Dendritic cell treated with granulocyte-macrophage colony-stimulating factor and Interleukin-4, amounts not matched to agents 40 ng/mL and 50 ng/mL, for 4 days (primary cell): ENCODE measurements at regions not wholly inside any gene's neighbourhood (a gene's known extent, or its start where the extent isn't known, plus 50 kb on each side); places are given as distances from the start of the nearest gene placed in this dataset.

Experiments used
- H3K27ac Mint-ChIP-seq: one replicate; pipeline ENCODE4 v1.8.0; 2022; ENCODE audit warnings: mild to moderate bottlenecking, mixed read lengths
- H3K27me3 Mint-ChIP-seq: one replicate; pipeline ENCODE4 v1.8.0; 2022; ENCODE audit warnings: mild to moderate bottlenecking, mixed read lengths
- H3K36me3 Mint-ChIP-seq: one replicate; pipeline ENCODE4 v1.8.0; 2022; ENCODE audit warnings: low read depth, mixed read lengths
- H3K4me1 Mint-ChIP-seq: one replicate; pipeline ENCODE4 v1.8.0; 2022; ENCODE audit warnings: low read depth, mixed read lengths
- H3K4me3 Mint-ChIP-seq: one replicate; pipeline ENCODE4 v1.8.0; 2022; ENCODE audit warnings: mild to moderate bottlenecking, moderate library complexity, mixed read lengths
- H3K9me3 Mint-ChIP-seq: one replicate; pipeline ENCODE4 v1.8.0; 2022; ENCODE audit warnings: mixed read lengths
- intact Hi-C: fragments of 100-400 bp; cut with micrococcal nuclease; formaldehyde crosslinking; loops from one replicate; pipeline ENCODE4 v1.15.0; 2022

GRCh38 chr16:85209526-85210121 lies 97.4 kb upstream of the CIBAR2 start:
- Mint-ChIP-seq H3K4me1 (no peaks in the 10 kb centered on the region), H3K36me3 (no peaks in the 10 kb centered on the region), H3K27ac (no peak overlapping the region), H3K4me3 (no peak overlapping the region), H3K27me3 (peaks cover 28% of the 10 kb centered on the region), H3K9me3 (peaks cover 11% of the 10 kb centered on the region)
- intact Hi-C loops, result no loop called here

- Mint-ChIP-seq H3K4me3 (no peak overlapping the region), H3K36me3 (no peaks in the 10 kb centered on the region), H3K27me3 (peaks cover 27% of the 10 kb centered on the region), H3K4me1 (no peaks in the 10 kb centered on the region), H3K9me3 (peaks cover 11% of the 10 kb centered on the region), H3K27ac (no peak overlapping the region)
- intact Hi-C loops, result no loop called here
Measured at GRCh38 chr16:85210423-85211169, 98.3 kb upstream of the CIBAR2 start.

GRCh38 chr16:85211271-85211801 lies 99.1 kb upstream of the CIBAR2 start:
- Mint-ChIP-seq H3K27me3 (peaks cover 20% of the 10 kb centered on the region), H3K4me1 (no peaks in the 10 kb centered on the region), H3K27ac (no peak overlapping the region), H3K36me3 (no peaks in the 10 kb centered on the region), H3K4me3 (no peak overlapping the region), H3K9me3 (peaks cover 11% of the 10 kb centered on the region)
- intact Hi-C loops, result no loop called here

- no peaks in the 10 kb centered on the region for H3K4me1 Mint-ChIP-seq
- H3K36me3 Mint-ChIP-seq, result no peaks in the 10 kb centered on the region
- H3K4me3 Mint-ChIP-seq, result no peak overlapping the region
- no peaks in the 10 kb centered on the region for H3K9me3 Mint-ChIP-seq
- intact Hi-C loops, result no loop called here
- peaks cover 7% of the 10 kb centered on the region for H3K27me3 Mint-ChIP-seq
- no peak overlapping the region for H3K27ac Mint-ChIP-seq
Measured at GRCh38 chr16:85213926-85214675, 101.8 kb upstream of the CIBAR2 start.

GRCh38 chr16:85215478-85216118 lies 103.3 kb upstream of the CIBAR2 start:
- Mint-ChIP-seq H3K36me3 (no peaks in the 10 kb centered on the region), H3K9me3 (no peaks in the 10 kb centered on the region)

GRCh38 chr16:85216522-85217375 lies 104.5 kb upstream of the CIBAR2 start:
- Mint-ChIP-seq H3K4me1 (no peaks in the 10 kb centered on the region), H3K36me3 (no peaks in the 10 kb centered on the region), H3K9me3 (no peaks in the 10 kb centered on the region), H3K27me3 (peaks cover 11% of the 10 kb centered on the region), H3K27ac (no peak overlapping the region), H3K4me3 (no peak overlapping the region)
- intact Hi-C loops, result no loop called here

More at GRCh38 chr16:85215478-85216118, 103.3 kb upstream of the CIBAR2 start:
- Mint-ChIP-seq H3K4me1 (no peaks in the 10 kb centered on the region), H3K27ac (no peak overlapping the region), H3K4me3 (no peak overlapping the region), H3K27me3 (peaks cover 12% of the 10 kb centered on the region)
- intact Hi-C loops, result no loop called here

- Mint-ChIP-seq H3K4me1 (peaks cover 13% of the 10 kb centered on the region), H3K36me3 (no peaks in the 10 kb centered on the region), H3K27ac (no peak overlapping the region), H3K9me3 (no peaks in the 10 kb centered on the region), H3K4me3 (no peak overlapping the region), H3K27me3 (peaks cover 15% of the 10 kb centered on the region)
- intact Hi-C loops, result no loop called here
Measured at GRCh38 chr16:85220125-85220839, 108.0 kb upstream of the CIBAR2 start.

GRCh38 chr16:85220964-85221731 lies 108.9 kb upstream of the CIBAR2 start:
- intact Hi-C loops, result no loop called here
- Mint-ChIP-seq H3K4me3 (no peak overlapping the region), H3K27ac (no peak overlapping the region), H3K27me3 (peaks cover 16% of the 10 kb centered on the region), H3K9me3 (no peaks in the 10 kb centered on the region), H3K36me3 (no peaks in the 10 kb centered on the region), H3K4me1 (peaks cover 13% of the 10 kb centered on the region)

GRCh38 chr16:85221771-85222154 lies 109.5 kb upstream of the CIBAR2 start:
- Mint-ChIP-seq H3K27ac (no peak overlapping the region), H3K4me3 (no peak overlapping the region), H3K36me3 (no peaks in the 10 kb centered on the region), H3K9me3 (no peaks in the 10 kb centered on the region), H3K4me1 (peaks cover 13% of the 10 kb centered on the region), H3K27me3 (peaks cover 16% of the 10 kb centered on the region)
- intact Hi-C loops, result no loop called here

GRCh38 chr16:85222155-85222863 lies 110.0 kb upstream of the CIBAR2 start:
- H3K36me3 Mint-ChIP-seq, result no peaks in the 10 kb centered on the region
- peaks cover 18% of the 10 kb centered on the region for H3K27me3 Mint-ChIP-seq
- intact Hi-C loops, result no loop called here
- H3K4me1 Mint-ChIP-seq, result peaks cover 16% of the 10 kb centered on the region
- no peaks in the 10 kb centered on the region for H3K9me3 Mint-ChIP-seq
- no peak overlapping the region for H3K27ac Mint-ChIP-seq
- no peak overlapping the region for H3K4me3 Mint-ChIP-seq

GRCh38 chr16:85225257-85225656 lies 113.0 kb upstream of the CIBAR2 start:
- H3K9me3 Mint-ChIP-seq, result no peaks in the 10 kb centered on the region
- H3K27me3 Mint-ChIP-seq, result peaks cover 21% of the 10 kb centered on the region
- no peaks in the 10 kb centered on the region for H3K36me3 Mint-ChIP-seq
- no peak overlapping the region for H3K27ac Mint-ChIP-seq
- intact Hi-C loops, result no loop called here
- no peak overlapping the region for H3K4me3 Mint-ChIP-seq
- peaks cover 21% of the 10 kb centered on the region for H3K4me1 Mint-ChIP-seq

- Mint-ChIP-seq H3K9me3 (no peaks in the 10 kb centered on the region), H3K4me1 (peaks cover 21% of the 10 kb centered on the region), H3K27me3 (peaks cover 21% of the 10 kb centered on the region), H3K36me3 (no peaks in the 10 kb centered on the region), H3K4me3 (no peak overlapping the region), H3K27ac (no peak overlapping the region)
- intact Hi-C loops, result no loop called here
Measured at GRCh38 chr16:85225721-85226120, 113.4 kb upstream of the CIBAR2 start.
